CD4-positive, alpha-beta T cell treated with Interleukin-1 beta for 1 hour (primary cell): ENCODE measurements at regions not wholly inside any gene's neighbourhood (a gene's known extent, or its start where the extent isn't known, plus 50 kb on each side); places are given as distances from the start of the nearest gene placed in this dataset.
A peak's percentile ranks its signal among the peaks of the same experiment; 100 is the strongest.

Experiments
- DNase-seq, 2 donors: peaks; one replicate each; pipeline ENCODE4 v3.0.0-alpha.2; 2020 to 2022

GRCh38 chr12:131608740-131609690 is 101.9 kb upstream of the SFSWAP start:
- DNase-seq, result peak; percentile 65 to 71

GRCh38 chr12:131609762-131610161 is 101.1 kb upstream of the SFSWAP start:
- DNase-seq, result no peak

DNA sequence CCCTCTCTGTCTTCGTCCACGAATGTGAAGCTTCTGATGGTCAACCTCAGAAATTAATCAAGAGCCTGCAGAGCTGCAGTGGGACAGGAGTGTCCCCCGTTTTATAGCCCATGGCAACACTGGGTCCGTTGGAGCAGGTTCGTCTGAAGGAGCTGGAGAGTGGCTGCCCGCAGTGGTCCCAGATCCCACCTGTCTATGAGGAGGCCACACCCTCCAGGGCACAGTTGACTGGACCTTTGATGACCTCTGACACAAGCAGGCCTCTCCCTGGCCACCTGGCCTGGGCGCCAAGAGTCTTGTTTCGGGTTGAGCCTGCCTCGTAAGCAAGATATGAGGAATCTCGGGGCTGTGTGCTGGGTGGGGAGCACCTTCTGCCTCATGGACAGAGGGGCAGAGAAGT is 100.7 kb upstream of the SFSWAP start:
- DNase-seq, result no peak

GRCh38 chr12:131610891-131611290 is 100.0 kb upstream of the SFSWAP start:
- DNase-seq, result no peak

GRCh38 chr12:131611416-131612091 is 99.3 kb upstream of the SFSWAP start:
- DNase-seq, result no peak

- no peak for DNase-seq
Observed at GRCh38 chr12:131612092-131612755, 98.7 kb upstream of the SFSWAP start.

DNA sequence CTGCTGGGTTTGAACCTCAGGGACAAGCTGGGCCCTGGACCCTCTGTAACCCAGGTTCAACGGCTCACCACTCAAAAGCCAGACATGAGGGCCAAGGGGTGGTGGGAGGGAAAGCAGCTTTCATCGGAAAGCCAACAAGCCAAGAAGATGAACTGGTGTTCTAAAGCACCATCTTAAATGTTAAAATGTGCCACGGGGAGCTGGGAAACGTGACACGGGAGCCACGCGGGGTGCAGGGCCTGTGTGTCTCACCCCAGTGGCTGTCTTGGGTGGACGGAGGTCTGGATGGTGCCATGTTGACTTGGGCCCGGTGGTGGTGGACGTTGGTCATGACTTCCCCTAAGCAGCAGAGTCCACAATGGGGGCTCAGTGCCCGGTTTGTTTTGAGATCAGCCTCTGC is 97.7 kb upstream of the SFSWAP start:
- DNase-seq, result no peak

- DNase-seq, result no peak
Observed at GRCh38 chr12:131613678-131614077, 97.2 kb upstream of the SFSWAP start.

GRCh38 chr12:131615326-131616042 is 95.4 kb upstream of the SFSWAP start:
- DNase-seq, result no peak

- DNase-seq, result no peak
Observed at GRCh38 chr12:131616043-131616700, 94.7 kb upstream of the SFSWAP start.

GRCh38 chr12:131616738-131617137 is 94.2 kb upstream of the SFSWAP start:
- no peak for DNase-seq

GRCh38 chr12:131617179-131617578 is 93.7 kb upstream of the SFSWAP start:
- no peak for DNase-seq

DNA sequence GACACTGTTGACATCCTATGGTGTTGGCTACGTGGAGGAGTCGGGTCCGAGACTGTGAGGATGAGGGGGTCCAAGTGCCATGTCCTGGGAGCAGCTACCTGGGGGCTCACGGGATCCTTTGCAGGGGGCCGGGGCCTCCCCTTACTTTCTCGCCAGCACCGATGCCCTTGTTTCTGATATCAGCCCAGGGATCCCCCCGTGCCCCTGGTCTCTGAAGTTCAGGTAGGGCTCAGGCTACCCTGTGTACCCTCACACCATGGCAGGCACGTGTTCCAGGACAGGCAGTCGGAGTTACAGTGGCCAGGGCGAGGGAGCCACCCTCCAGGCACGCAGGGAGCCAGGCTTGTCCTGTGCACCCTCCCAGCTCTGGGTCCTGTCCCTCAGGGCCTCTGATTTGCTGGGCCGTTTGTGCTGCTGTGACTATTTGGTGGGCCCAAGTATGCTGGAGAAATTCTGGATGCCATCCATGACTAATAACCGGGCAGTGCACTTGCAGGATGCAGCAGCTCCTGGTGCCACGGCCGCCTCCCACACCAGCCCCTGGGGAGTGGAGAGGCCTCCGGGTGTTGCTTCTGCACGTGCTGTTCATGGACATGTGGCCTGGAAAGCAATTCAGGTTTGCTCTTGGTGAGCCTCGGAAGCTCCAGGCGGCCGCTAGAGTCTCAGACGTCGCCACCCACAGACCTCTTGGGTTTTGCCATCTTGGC is 93.1 kb upstream of the SFSWAP start:
- no peak for DNase-seq

DNA sequence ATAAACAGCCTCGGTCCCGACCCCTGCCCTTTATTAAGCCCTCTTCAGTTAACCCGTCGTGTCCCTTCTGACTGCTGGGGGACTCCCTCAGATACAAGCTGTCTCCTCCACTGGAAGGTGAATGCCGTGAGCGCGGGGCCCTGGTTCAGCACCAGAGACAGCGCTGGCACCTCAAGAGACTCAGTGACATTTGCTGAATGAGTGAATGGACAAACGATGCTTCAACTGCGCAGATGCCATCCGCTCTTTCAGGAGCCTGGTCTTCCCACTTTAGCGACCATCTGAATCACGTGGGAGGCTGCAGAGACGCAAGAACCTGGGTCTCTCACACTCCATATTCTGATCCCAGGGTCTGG is 92.6 kb upstream of the SFSWAP start:
- no peak for DNase-seq

- DNase-seq, result no peak
Observed at GRCh38 chr12:131618701-131619100, 92.2 kb upstream of the SFSWAP start.

DNA sequence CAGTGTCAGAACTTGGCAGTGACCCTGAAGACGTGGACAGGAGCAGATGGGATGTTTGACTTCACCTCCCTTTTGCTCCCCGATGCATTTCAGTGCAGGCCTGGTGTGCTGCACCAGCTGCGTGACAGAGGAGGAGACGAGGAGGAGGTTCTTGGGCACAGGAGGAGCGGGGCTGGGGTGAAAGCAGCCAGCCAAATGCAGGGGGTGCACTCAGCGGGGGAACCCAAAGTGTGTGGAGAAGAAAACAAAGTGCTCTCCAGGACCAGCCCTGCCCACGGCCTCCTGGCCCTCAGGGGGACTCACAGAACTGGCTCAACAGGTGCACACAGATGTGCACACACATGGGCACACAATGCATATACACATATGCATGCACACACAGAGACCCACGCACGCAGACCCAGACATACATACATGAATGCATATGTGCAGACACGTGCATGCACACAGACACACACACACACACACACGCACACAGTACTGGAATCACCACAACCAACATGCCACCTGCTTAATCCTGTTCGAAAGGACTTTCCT is 91.7 kb upstream of the SFSWAP start:
- DNase-seq, result no peak

DNA sequence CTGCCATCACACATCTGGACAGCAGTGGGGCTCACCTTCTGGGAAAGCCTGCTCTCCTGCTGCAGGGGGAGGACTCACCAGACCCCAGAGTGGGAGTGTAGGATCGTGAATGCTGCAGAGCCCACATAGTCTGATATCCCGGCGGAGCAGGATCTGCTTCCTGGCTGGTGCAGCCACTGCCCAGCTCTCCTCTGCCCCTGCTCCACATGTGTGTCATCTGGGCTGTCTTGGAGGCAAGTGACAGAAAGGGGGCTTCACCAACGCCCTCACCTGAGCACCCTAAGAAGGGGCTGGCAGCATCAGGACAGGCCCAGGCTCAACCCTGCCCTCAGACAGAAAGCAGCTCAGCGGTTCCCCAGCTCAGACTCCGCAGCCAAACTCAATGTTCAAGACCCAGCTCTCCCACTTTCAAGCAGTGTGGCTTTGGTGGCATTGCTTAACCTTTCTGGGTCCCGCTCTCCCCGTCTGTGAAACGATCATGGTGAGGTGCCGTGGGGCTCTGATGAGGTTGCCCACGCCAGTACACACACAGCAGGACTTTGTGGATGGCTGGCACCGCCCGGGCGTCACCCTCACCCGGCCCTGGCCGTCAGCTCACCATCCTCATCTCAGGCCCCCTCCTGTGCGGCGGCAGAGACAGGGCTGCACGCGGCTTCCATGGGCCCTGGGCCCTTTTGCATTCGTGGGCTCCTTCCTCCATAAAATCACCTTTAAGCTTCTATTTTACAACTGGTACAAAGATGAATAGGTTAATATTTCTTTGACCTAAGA is 91.0 kb upstream of the SFSWAP start:
- no peak for DNase-seq

DNA sequence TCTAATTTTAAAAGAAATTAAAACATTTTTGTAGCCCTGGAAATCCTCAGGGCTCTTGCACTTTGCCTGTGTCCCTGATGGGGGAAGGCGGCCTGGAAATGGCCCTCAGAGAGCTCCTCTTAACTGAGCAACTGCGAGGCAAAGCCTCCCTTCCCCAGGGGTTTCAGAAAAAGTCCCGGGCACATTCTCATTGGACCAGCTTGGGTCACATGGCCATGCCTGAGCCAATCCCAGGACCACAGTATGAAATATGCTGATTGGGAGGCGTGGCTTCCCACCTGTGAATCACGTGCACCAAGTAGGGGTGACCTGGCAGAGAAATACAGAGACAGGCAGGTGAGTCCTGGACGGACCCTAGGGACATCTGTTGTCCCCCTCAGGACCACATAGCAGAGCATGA is 90.4 kb upstream of the SFSWAP start:
- no peak for DNase-seq

DNA sequence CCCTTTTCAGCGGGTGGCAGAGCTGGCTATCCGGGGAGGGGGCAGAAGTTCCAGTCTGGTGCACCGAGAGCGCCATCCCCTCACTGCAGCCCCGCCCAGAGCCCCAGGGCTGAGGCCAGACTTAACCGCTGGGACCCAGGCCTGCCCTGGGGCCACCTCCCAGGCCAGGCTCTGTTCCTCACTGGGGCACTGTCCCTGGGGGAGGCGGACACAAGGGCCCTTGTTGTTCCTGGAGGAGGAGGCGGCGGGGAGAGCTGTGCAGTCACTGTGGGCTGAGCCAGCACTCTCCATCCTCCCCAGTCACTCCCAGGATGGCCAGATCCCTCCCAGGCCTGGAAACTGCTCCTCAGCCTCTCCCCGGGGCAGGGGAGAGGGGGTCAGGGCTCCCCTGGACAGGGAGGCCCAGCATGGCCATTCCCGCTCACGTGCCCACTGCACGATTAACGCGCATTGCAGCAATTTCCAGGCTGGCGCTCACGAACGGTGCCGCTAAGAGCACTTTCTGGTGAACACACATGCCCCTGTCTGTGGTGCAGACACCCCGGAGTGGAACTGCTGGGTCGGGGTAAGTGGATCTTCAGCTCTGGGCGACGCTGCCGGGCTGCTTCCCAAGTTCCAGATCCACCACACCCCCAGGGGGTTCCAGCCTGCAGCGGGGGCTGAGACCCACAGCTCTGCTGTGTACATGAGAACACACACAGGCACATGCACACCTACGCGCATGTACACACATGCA is 89.8 kb upstream of the SFSWAP start:
- DNase-seq, result no peak
